ENCODE measurements at regions not wholly inside any gene's neighbourhood (a gene's known extent, or its start where the extent isn't known, plus 50 kb on each side); places are given as distances from the start of the nearest gene placed in this dataset.

DNA sequence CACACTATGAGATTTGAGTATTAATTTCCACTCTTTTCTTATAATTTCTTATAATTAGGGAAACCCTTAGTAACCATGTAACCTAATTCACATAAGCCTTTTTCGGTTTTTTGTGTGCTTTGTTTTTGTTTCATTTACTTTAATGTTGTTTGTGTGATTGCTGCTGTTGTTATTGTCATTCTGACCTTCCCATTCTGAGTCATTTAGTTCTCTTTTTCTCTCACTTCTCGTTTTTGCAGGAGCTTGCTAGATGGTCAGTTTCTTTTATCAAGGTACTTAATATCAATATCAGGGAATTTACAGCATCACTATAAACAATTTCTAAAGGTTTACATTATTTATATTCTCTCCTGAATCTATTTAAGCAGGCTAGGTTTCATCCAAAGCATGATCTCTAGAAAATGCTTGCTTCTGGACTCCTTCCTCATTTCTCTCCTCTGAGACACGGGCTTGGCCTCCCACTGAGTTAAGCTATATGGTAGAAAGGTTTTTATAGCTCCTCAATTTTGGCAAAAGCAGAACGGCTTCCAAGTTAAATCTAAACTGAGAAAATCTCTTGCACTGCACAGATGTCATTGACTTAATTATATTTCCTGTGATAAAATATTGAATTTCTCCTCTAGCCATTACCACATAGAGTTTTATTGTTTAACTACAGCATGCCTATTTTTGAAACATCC lies 534.2 kb downstream of the NSUN3 start:
- no peak for DNase-seq (ENCODE audit: low spot score)

DNA sequence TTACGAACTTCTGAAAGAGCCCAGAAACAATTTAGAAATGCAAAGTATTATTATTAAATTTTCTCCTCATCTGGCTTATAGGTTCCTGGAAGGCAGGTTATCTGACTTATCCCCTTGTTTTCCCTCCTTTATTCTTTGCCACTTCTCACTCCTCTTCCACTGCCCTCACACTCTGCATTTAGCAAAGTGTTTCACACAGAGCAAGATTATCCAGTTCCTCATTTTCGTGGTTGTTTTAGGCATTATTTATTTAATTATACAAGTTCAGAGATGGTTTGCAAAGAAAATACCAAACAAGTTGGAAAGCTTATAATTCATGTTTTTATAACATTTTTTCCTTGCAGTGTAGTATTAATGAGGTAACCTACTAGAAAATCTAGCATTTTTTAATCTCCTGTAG lies 544.9 kb downstream of the NSUN3 start:
- DNase-seq (ENCODE audit: low spot score), result no peak

DNA sequence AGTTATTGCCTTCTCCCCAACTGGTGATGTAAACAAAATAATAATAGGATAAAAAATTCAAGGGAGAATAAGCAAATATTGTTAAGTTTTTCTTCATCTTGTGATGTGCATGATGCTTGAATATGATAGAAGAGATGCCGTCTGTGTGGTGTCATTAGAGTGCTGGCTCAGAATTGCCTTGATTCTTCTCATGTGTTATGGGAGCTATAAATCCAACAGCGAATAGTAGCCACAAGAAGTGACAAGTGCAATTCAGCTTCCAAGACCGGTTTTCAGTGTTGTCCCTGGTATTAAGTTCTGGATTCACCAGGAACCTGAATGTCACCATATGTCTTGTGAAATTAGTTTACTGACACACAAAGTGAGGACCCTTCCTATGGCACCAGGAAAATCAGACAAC lies 547.0 kb downstream of the NSUN3 start:
- DNase-seq (ENCODE audit: low spot score), result no peak

DNA sequence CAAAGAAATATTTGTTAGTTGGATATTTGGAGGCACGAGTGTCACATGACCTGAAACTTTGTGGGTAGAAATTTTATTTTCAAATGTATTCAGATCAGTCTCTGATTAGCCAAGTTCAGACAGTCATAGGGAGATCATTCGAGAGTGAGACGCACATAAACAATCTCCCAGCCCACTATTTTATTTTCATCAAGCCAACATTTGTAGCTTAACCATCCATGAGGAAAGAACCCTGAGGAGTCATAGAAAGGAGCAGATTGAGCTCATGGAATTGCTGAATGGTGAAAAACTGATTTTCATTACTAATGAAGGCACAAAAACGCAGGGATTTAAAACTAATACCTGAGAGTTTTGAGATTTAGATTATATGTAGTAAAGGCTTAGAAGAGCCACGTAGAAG lies 548.7 kb downstream of the NSUN3 start:
- no peak for DNase-seq (ENCODE audit: low spot score)

DNA sequence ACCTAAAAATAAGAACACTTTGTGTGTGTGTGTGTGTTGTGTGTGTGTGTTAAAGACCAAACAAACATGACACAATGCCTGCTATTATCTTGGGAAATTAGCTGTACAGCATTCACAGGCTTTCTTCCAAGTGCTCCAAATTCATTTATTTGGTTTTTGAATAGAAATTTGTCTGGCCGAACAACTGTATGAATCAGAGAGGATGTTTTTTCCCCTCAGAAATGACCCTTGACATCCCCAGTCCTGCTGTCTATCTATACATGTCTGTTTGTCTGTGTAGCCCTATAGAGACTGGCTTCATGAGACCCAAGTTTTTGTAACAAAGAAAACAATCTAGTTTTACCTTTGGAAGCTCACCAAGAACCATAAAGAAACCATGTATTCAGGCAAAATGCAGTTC lies 549.8 kb downstream of the NSUN3 start:
- no peak for DNase-seq (ENCODE audit: low spot score)

DNA sequence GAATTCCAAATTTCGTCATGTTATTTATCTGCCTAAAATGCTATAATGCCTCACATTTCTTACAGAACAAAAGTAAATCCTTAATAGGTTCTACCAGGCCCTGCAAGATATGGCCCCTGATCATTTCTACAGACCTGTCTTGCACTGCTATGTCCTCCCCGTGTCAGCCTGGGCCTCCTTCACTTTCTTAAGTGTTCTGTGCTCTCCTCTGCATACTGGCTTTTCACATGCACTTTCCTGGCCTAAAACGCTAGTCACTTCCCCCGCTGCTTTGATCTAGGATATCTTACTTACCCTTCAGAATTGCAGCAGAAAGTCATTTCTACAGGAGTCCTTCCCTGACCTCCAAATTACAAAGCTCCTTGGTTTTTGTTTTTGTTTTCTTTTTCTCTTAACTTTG lies 551.3 kb downstream of the NSUN3 start:
- DNase-seq (ENCODE audit: low spot score), result no peak

DNA sequence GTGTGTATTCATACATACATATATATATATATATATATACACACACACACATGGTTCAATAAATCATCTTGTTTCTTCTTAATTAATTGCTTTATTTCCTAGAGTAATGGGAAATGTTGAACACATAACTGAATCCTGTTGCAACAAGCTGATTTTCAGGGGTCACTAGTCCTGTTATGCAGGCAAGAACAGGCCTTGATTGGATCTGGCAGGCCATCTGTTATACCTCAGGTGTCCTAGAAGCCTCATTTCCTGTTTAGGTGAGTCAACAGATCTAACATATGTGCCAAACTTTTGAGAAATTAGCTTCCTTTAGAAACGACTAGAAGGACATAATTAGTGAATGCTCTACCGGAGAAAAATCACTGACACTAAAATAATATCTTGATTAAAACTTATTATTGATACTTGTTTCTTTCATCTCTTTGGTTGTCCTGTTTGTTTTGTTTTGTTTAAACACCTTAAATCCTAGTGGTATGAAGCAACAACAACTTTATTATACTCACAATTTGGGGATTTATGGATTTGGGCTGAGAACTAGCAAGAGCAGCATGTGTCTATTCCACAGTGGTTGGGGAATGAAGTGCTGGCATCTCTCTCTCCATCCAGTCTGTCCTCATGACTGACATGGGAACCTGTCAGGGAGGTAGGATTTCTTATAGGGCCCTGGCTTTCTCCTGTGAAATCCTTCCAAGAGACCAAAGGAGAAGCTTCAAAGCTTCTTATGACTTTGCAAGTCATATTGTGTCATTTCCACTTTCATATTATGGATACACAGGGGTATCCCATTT lies 552.6 kb downstream of the NSUN3 start:
- no peak for DNase-seq (ENCODE audit: low spot score)

DNA sequence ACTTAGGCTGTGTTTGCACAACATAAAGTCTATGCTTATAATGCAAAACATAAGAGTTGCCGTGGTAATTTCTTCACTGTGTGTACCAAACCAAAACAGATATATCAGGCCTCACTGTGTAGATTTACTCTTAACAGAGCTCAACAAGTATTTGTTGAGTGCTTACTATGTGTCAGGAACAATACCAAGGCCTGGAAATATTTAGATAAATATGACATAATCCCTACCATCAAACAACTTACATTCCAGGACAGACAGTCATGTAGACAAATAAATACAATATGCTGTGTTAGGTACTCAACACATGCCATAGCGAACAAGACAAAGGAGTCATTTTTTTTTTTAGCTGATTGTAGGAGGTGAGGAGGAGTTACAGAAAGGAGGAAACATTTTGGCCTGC lies 554.0 kb downstream of the NSUN3 start:
- DNase-seq (ENCODE audit: low spot score), result peak; percentile 19

DNA sequence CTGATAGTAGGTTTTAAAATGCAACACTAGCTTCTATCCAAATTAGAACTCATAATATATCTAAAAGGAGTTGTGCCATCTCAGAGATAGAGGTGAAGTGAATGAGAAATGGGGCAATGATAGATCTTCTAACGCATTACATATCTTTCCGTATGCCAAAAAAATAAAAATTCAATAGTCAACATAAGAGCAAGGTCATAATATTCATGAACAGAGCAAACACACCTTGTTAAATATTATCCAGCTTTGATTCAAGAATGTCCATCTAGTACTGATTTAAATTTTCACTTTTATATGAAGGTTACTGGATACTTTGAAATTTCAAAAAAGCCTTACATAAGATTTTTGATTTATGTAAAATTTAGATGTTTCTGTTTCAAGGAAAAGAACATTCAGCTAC lies 554.5 kb downstream of the NSUN3 start:
- no peak for DNase-seq (ENCODE audit: low spot score)

DNA sequence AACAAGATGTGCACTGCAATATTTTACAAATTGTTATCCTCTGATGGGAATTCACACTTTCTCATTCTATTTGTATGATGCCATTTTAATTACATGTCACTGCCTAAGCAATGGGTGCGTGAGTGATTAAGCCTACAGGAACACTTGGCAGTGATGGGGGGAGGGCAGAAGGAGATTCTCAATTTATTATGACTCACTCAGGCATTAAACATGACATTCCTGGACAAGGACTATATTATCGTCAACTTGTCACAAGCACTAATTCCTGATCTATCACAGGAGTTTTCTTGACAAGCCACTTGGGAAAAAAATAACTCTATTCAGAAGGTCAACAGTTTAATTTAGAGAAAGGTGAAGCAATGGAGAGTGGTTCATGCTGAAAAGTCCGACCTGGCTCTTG lies 556.8 kb downstream of the NSUN3 start:
- no peak for DNase-seq (ENCODE audit: low spot score)

DNA sequence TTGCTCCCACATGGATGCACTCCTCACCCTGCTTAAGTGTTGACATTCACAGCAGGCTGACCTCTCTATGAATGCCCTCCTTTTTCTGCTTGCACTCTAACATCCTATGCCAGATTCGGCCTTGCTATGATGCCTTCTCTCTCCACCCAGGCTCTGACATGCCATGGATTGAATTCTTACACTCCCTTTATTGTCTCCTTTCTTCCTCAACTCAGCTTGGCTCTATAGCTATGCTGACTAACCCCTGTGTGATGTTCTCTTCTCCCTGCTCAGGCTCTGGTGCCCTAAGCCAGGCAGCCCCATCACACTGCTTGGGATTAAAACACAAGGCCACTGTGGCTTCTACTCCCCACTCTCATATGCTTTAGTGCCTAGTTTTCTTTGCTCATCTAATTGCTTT lies 563.7 kb downstream of the NSUN3 start:
- no peak for DNase-seq (ENCODE audit: low spot score)

DNA sequence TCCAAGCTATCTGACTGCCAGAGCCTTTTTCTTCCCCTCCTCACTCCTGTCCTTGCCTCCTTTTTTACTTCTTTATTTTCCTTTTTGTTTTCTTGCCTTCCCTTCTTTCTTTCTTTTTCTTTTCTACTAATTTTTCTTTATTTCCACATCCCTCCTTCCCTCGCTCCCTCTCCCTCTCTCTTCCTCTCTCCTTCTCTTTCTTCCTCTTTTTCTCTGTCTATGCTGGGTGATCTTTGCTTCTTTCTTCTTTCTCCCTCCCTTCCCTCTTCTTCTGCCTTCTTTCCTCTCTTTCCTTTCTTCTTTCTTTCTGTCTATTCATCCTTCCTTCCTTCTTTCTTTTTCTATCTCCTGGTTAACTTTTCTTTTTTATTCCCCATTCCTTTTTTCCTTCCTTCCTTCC lies 564.8 kb downstream of the NSUN3 start:
- no peak for DNase-seq (ENCODE audit: low spot score)

DNA sequence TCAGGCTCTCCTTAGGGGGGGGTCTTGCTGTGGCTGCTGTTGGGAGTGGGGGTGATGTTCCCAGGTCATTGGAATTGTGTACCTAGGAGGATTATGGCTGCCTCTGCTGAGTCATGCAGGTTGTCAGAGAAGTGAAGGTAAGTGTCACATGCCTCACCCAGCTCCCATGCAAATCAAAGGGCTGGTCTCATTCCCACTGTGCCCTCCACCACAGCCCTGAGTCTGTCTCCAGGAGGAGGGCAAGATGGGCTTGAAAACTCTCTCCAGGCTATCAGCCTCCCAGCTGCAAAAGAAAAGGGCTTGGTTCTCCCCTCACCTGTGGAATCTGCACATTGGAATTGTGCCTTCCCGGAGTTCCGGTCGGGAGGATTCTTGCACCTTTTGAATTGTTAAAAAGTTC lies 580.5 kb downstream of the NSUN3 start:
- no peak for DNase-seq (ENCODE audit: low spot score)

DNA sequence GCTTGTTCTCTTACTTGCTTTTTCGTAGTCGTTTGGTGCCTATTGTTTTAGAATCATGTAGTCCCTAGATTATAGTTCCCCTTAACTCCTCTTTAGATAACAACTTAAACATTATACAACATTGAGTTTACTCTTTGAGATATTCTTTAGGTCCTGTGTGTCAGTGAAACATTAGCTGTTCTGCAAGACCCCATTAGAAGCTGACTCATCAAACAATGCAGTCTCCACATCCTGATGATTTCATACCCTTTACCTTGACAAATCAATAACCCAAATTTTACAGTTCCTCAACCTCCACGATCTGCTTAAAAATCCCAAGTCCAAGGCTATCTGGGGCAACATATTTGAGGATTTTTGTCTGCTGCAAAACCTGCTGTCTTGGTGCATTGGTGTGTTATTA lies 582.9 kb downstream of the NSUN3 start:
- DNase-seq (ENCODE audit: low spot score), result no peak

DNA sequence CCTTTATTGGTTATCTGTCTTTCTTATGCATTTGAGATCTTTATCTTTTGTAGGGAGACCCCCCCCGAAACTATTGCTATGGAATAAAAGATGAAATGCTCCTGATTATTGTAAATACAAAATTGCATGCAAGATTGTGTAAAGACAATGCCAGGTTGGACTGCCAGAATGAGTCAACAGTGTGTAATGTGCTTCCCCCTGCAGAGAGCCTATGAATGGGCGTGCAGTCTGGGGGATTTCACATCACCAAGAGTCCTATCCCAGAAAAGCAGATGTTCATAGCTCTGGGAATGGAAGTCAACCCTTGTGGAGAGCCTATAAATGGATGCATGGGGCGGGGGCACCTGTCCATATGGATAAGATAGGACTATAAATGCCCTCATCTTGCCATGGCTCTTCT lies 584.3 kb downstream of the NSUN3 start:
- DNase-seq (ENCODE audit: low spot score), result peak; percentile 41

DNA sequence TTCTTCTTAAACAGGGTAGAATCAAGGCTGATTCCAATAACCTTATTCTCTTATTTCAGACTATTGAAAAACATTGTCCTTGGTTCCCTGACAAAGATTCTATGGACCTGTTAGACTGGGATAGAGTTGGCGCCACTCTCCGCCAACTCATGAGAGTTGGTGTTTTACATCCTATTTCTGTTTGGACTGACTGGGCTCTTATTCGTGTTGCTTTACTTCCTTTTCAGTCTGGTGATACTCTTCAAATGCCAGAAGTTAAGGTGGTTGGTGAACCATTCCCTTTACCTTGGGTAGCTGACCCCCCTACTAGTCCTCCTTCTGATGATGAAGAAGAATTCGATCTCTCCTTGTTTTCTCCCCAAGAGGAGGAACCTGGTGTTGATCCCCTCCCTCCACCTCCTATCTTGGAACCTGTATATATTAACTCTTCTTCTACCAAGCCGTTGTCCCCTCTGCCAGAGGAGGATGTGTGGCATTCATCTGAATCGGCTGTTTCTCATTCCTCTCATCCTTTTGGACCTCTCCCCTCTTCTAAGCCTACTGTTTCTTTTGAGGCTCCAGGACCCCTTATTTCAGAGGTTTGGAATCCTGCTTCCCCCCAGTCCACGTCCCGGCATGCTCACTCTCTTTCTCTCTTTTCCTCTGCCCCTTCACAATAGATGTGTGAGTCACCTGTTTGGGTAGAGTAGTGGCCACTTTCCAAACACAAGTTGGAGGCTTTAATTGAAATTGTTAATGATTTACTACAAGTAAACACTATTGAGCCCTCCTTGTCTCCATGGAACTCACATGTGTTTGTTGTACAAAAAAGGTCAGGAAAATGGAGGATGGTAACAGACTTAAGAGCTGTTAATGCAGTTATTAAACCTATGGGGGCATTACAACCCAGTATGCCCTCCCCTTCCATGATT lies 585.7 kb downstream of the NSUN3 start:
- DNase-seq (ENCODE audit: low spot score), result peak; percentile 92

DNA sequence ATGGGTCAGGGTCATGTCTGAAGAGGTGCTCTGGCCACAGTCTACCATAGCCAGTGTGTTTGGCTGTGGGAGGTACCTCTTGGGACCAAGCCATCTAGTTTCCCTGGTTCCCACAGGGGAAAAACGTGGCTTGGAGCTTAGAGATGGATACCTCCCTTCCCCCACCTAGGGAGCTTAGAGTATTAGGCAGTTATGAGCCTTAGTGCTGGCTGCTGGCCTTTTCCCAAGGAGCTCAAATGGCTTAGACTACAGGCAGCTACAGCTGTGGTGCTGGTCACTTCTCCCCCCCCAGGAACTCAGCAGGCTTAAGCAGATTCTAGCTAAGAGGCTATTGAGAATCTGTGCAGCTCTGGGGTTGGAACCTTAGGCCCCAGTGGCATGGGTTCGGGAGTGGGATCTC lies 591.2 kb downstream of the NSUN3 start:
- DNase-seq (ENCODE audit: low spot score), result no peak

DNA sequence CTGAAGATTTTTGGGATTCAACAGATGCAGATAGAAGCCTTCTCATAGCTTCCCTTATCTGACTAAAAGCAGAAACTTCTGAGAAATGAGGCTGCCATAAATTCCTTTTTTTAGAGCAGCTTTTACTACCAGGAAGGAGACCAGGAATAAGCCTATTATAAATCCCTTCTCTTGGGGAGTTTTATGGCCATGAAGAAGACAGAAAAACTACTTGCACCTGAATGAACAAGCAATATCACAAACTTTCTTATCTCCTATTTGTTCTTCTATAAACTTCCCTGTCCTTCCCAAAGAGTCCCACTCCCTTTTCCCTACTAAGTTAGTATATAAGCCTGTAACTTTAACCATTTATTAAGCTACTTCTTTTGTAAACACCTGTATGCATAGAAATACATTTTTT lies 603.1 kb downstream of the NSUN3 start:
- no peak for DNase-seq (ENCODE audit: low spot score)

DNA sequence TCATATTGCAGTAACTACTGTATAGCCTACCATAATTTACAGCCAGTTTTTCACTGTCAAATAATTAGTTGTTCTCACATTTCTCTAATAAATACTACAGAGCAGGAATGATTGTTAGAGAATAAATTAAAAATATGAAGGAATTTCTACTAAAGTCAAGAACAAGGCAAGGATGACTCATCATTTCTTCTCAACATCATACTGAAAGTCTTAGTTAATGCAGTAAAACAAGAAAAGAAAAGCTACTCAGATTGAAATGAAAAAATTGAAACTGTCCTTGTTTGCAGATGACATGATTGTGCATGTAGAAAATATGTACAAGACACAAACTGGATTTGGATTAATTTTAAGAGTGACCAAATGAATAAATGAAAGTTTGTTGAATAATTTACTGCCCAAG lies 608.2 kb downstream of the NSUN3 start:
- DNase-seq (ENCODE audit: low spot score), result no peak

DNA sequence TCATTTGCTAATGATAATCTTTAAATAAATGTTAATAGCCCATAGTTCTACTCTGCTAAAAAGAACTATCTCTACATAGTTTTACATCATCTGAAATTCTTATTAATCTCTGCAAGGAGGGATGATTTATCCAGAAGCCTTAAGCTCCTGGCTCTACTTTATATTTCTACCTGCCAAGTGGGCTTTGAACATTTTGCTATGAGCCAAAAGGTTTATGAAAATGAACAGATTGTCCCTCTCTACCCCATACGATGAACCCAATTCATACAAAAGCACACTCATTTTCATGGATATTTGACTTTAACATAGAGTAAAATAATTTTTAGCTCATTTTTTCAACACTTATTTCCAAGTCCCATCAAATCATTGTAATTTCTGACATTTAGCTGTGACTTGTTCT lies 611.0 kb downstream of the NSUN3 start:
- DNase-seq (ENCODE audit: low spot score), result no peak

DNA sequence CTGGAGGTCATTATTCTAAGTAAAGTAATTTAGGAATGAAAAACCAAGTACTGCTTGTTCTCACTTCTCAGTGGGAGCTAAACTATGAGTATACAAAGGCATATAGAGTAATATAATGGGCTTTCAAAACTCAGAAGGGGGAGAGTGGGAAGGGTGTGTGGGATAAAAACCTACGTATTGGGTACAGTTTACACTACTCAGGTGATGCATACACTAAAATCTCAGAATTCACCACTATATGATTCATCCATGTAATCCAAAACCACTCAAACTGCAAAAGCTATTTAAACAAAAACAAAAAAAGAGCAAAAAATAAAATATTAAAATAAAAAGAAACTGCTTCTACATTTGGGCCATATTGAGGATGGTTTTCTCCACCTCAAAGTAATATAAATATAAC lies 623.3 kb downstream of the NSUN3 start:
- DNase-seq (ENCODE audit: low spot score), result no peak

DNA sequence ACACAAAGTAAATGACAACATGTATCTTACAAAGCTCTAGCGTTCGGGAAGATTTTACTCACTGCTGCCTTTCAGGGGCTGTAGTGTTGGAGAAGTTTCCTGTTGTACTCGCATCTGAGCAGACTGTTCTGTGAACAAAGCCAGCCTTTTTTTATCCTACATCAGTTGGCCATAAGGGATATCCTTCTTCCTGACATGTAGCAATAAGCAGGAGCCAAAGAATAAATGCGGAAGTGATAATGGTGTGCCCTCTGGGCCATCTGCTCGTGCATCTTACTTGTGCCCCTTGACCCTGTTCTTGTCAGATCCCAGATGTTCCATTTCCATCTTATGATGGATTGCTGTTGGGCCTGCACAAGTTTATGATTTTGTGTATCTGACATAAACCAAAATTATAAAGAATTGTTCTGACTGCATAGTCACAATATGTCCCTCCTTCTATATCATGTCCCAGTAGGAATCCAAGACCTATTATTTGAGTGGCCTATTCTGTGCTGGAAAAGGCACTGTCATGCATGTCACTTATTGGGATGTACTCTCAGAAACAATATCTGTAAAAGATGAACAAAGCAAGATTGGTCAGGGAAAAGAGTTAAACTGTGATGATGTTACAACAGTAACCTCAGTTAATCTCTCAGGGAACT lies 631.3 kb downstream of the NSUN3 start:
- no peak for DNase-seq (ENCODE audit: low spot score)
